Thyroid gland (tissue), 4 donors: ENCODE measurements at regions not wholly inside any gene's neighbourhood (a gene's known extent, or its start where the extent isn't known, plus 50 kb on each side); places are given as distances from the start of the nearest gene placed in this dataset.

Experiments used
- DNase-seq, 2 donors: peaks; one replicate each; pipeline ENCODE4 v3.0.0-alpha.2; 2019
- H3K27ac ChIP-seq, 3 donors: fragments of 200-600 bp; sonication (generic); 1 replicate in 2 of 3; 2 replicates in 1 of 3; pipeline ENCODE4 v1.5.1; 2016 to 2019; ENCODE audit warnings: mild to moderate bottlenecking in 1 of 3, moderate library complexity in 1 of 3
- H3K27me3 ChIP-seq: fragments of 200-600 bp; sonication (generic); one replicate; pipeline ENCODE4 v1.5.1; 2019
- H3K36me3 ChIP-seq, 2 donors: fragments of 200-600 bp; sonication (generic); one replicate each; pipeline ENCODE4 v1.5.1; 2016 to 2019
- H3K4me1 ChIP-seq, 2 donors: fragments of 200-600 bp; sonication (generic); one replicate each; pipeline ENCODE4 v1.5.1; 2017 to 2019
- H3K4me3 ChIP-seq, 3 donors: fragments of 200-600 bp; sonication (generic); replicated peaks in 1 of 3; 1 replicate in 2 of 3; 2 replicates in 1 of 3; pipeline ENCODE4 v1.5.1; 2016; ENCODE audit warnings: mild to moderate bottlenecking in 1 of 3
- H3K9me3 ChIP-seq: fragments of 200-600 bp; sonication (generic); one replicate; pipeline ENCODE4 v1.5.1; 2017
- POLR2A ChIP-seq, 2 donors: fragments of 450-650 bp; IDR thresholded peaks; one replicate each; pipeline ENCODE4 v1.6.1; 2017; ENCODE audit warnings: antibody characterized with exemption in 2 of 2, mild to moderate bottlenecking in 2 of 2, moderate library complexity in 1 of 2
- WGBS, 2 donors: methylation state at CpG; one replicate each; pipeline ENCODE4 v1.1.5; 2017; 5-methylcytosine and 5-hydroxymethylcytosine counted together
- intact Hi-C: fragments of 100-400 bp; cut with DNase I; formaldehyde crosslinking; loops from one replicate; pipeline ENCODE4 v1.15.1; 2023
- TF ChIP-seq, protein P1 (sequence below), 6 experiments: fragments of 200-600 bp in 3 of 6; fragments of 450-650 bp in 3 of 6; sonication (generic) in 3 of 6; IDR thresholded peaks; one replicate each; pipeline ENCODE4 v1.5.1; 2016 to 2019; ENCODE audit warnings: antibody characterized with exemption in 6 of 6, mild to moderate bottlenecking in 2 of 6, inconsistent platforms in 1 of 6, moderate library complexity in 1 of 6

DNA sequence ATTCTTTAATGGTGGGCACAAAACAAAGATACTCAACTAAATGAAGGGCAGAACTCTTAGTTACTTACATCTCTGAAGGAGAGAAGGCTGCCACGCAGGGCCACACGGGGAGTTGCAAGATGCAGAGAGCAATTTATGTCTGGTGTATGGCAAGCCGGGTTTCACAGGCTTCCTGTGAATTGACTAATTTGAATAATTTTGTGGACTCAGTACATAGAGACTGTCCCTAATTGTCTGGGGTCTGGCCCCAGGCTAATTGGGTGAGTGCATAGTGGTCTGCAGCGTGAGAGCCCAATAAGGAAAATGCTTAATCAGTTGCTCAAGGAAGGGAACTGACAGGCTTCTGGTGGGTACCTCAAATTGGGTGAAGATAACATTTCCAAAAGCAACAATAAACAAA lies 205.7 kb downstream of the OTOR start:
- Histone ChIP-seq H3K9me3 (no peaks in the 10 kb centered on the region), H3K27me3 (no peaks in the 10 kb centered on the region)
- 83 to 89% methylated on average over 4 of the region's 4 CpGs for WGBS, 2 donors

DNA sequence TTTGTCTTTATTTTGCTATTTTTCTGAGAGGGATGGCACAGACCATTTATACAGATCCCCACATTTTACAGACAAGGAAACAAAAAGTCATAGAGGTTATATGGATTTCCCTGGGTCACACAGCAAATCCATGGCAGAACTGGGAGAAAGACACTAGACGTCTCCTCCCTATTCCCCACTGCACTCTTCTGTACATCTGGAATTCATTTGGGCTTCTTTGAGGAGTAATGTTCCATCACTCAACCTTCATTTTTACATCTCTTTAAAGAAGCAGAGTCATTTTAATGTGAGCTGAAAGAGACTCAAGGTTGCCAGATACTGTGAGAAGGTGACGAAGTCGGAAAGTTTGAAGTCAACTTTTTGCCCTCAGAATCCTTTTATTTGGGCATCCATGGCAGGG lies 207.3 kb downstream of the OTOR start:
- no peaks in the 10 kb centered on the region for H3K36me3 ChIP-seq
- peaks cover 4% of the 10 kb centered on the region in 2 donors for H3K4me1 ChIP-seq
- no peaks in the 10 kb centered on the region for H3K27me3 ChIP-seq
- TF ChIP-seq POLR2A (IDR thresholded peaks at IDR 0.05) = no peak
- TF ChIP-seq, protein P1, sequence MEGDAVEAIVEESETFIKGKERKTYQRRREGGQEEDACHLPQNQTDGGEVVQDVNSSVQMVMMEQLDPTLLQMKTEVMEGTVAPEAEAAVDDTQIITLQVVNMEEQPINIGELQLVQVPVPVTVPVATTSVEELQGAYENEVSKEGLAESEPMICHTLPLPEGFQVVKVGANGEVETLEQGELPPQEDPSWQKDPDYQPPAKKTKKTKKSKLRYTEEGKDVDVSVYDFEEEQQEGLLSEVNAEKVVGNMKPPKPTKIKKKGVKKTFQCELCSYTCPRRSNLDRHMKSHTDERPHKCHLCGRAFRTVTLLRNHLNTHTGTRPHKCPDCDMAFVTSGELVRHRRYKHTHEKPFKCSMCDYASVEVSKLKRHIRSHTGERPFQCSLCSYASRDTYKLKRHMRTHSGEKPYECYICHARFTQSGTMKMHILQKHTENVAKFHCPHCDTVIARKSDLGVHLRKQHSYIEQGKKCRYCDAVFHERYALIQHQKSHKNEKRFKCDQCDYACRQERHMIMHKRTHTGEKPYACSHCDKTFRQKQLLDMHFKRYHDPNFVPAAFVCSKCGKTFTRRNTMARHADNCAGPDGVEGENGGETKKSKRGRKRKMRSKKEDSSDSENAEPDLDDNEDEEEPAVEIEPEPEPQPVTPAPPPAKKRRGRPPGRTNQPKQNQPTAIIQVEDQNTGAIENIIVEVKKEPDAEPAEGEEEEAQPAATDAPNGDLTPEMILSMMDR (IDR thresholded peaks at IDR 0.05) = no peak
- DNase-seq = no peak
- 75 to 90% methylated on average over 3 of the region's 3 CpGs for WGBS, 2 donors
- intact Hi-C loops = no loop called here
- H3K27ac ChIP-seq = no peak overlapping the region
- no peak overlapping the region for H3K4me3 ChIP-seq
- H3K9me3 ChIP-seq = no peaks in the 10 kb centered on the region

More for the DNA sequence above, 205.7 kb downstream of the OTOR start:
- intact Hi-C loops = no loop called here
- H3K36me3 ChIP-seq = no peaks in the 10 kb centered on the region
- no peak overlapping the region for H3K4me3 ChIP-seq
- H3K4me1 ChIP-seq = peaks cover 4% of the 10 kb centered on the region in 2 donors
- no peak overlapping the region for H3K27ac ChIP-seq
- DNase-seq = no peak
- TF ChIP-seq POLR2A (IDR thresholded peaks at IDR 0.05) = no peak
- TF ChIP-seq, protein P1 (IDR thresholded peaks at IDR 0.05) = no peak

DNA sequence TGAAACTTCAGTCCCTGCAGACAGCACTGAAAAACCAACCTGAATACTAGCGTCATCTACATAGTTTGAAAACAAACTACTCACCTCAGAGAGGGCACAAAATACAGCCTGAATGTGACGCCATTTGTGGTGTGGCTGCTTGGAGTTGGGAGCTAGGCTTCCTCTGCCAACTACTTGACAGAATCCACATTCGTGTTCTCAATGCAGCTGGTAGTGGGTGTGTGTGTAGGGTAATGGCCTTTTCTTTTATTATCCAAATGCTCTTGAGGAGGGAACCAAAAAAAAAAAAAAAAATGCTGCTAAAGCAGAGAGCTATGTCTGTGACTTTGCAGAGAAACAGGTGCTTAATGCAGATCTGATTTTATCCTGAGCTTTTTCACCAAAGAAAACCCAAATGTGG lies 207.8 kb downstream of the OTOR start:
- WGBS, 2 donors = 67 to 69% methylated on average over 3 of the region's 3 CpGs
- TF ChIP-seq, protein P1 (IDR thresholded peaks at IDR 0.05) = no peak
- no peak for TF ChIP-seq POLR2A (IDR thresholded peaks at IDR 0.05)
- H3K27me3 ChIP-seq = no peaks in the 10 kb centered on the region
- H3K27ac ChIP-seq = no peak overlapping the region
- H3K4me3 ChIP-seq = no peak overlapping the region
- intact Hi-C loops = no loop called here
- H3K9me3 ChIP-seq = no peaks in the 10 kb centered on the region
- DNase-seq = no peak
- H3K36me3 ChIP-seq = no peaks in the 10 kb centered on the region
- peaks cover 4% of the 10 kb centered on the region in 2 donors for H3K4me1 ChIP-seq

DNA sequence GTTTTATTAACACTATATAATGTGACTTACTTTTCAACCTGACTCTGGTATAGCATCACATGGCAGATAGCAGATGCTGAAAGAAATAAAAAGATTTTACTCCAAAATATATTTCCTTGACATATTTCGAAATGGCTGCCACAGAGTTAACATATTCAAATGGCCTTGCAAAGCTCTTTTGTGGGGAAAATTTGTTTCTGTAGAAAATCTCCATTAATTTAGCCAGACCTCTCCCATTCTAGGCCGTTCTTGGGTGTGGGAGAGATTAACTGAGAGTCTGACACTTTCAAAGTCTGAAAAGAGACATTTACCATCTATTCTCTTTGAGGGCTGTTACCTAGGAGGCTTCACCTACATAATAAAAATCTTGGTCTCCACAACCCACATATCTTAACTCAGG lies 217.2 kb downstream of the OTOR start:
- TF ChIP-seq, protein P1 (IDR thresholded peaks at IDR 0.05) = no peak
- TF ChIP-seq POLR2A (IDR thresholded peaks at IDR 0.05) = no peak
- Histone ChIP-seq H3K9me3 (no peaks in the 10 kb centered on the region), H3K27me3 (no peaks in the 10 kb centered on the region), H3K4me3 (no peak overlapping the region), H3K36me3 (no peaks in the 10 kb centered on the region), H3K27ac (peak overlapping the region; percentile 81 to 91 (median 84)), H3K4me1 (peaks cover 34 to 40% of the 10 kb centered on the region in 2 donors)
- intact Hi-C loops = no loop called here
- WGBS, 2 donors = 81 to 83% methylated on average over 2 of the region's 2 CpGs
- DNase-seq = no peak

DNA sequence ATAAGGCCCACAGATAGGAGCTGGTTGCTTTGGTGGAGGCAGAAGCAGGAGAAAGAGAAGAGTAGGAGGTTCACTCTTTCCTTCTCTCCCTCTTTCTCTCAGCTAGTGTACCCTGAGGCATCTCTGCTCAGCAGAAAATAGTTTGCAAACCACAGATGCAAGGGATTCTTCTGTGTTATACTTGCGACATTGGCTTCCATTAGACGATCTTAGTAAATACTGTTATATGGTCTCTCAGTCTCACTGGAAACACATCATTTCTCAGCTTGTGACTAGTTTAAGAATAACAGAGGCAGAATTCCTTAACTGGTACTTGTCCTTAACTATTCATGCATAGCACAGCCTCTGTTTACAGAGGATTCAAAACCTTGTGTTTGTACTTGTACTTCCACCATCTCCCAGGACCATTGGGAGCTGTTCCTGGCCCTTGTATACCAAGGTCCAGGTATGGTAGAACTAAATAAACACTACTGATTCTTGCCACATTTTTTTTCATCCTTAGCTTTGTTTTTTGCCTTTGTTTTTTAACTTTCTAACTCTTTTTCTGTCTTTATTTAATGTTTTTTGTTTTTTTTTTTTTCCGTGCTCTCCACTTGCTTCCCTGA lies 218.2 kb downstream of the OTOR start:
- Histone ChIP-seq H3K4me3 (no peak overlapping the region), H3K4me1 (peaks cover 34 to 40% of the 10 kb centered on the region in 2 donors), H3K9me3 (no peaks in the 10 kb centered on the region), H3K36me3 (no peaks in the 10 kb centered on the region), H3K27me3 (no peaks in the 10 kb centered on the region), H3K27ac (peak overlapping the region; percentile 81 to 91 (median 85))
- TF ChIP-seq, protein P1 (IDR thresholded peaks at IDR 0.05) = no peak
- TF ChIP-seq POLR2A (IDR thresholded peaks at IDR 0.05) = peak in 1 of 2 donors; percentile 35
- peak; percentile 58 to 67 for DNase-seq
- intact Hi-C loops = no loop called here
- WGBS, 2 donors = 39 to 40% methylated on average over 3 of the region's 3 CpGs
